ENCODE measurements at regions not wholly inside any gene's neighbourhood (a gene's known extent, or its start where the extent isn't known, plus 50 kb on each side); places are given as distances from the start of the nearest gene placed in this dataset.

- TF ChIP-seq CTCF (conservative IDR thresholded peaks at IDR 0.05 in 1 of 2, IDR thresholded peaks at IDR 0.05 in 1 of 2; ENCODE audit: extremely low read depth in 1 of 2, insufficient read depth in 1 of 2, low read depth in 1 of 2, low read length in 2 of 2) = no peak
- TF ChIP-seq EZH2 (IDR thresholded peaks at IDR 0.05; ENCODE audit: borderline replicate concordance, low read length) = no peak
These were observed 76.9 kb upstream of the FAM9B start for GRCh38 chrX:9110808-9111207.

Data from mammary epithelial cell (primary cell).